Body of pancreas (tissue), 4 donors: ENCODE measurements at regions not wholly inside any gene's neighbourhood (a gene's known extent, or its start where the extent isn't known, plus 50 kb on each side); places are given as distances from the start of the nearest gene placed in this dataset.
"Not testable (repeated sequence)": the region's sequence is repeated elsewhere in the genome, so short reads cannot be mapped to it uniquely, and the experiment has no call there.

Source experiments
- ATAC-seq: fragments of 150-250 bp; one replicate; pipeline ENCODE4 v1.9.1; 2016
- DNase-seq, 4 donors: peaks; one replicate each; pipeline ENCODE4 v3.0.0-alpha.2; 2019
- H3K27ac ChIP-seq, 4 donors: fragments of 200-600 bp; sonication (generic); 1 replicate in 3 of 4; 2 replicates in 1 of 4; pipeline versions ENCODE4 v1.5.1 to v1.6.1; 2016 to 2019; ENCODE audit warnings: mild to moderate bottlenecking in 1 of 4, mixed read lengths in 1 of 4, moderate library complexity in 1 of 4
- H3K27me3 ChIP-seq, 2 donors: fragments of 200-600 bp; sonication (generic); one replicate each; pipeline ENCODE4 v1.6.0; 2016; ENCODE audit warnings: mild to moderate bottlenecking in 1 of 2
- H3K36me3 ChIP-seq, 2 donors: fragments of 200-600 bp; sonication (generic); replicated peaks in 1 of 2; 2 replicates each; pipeline ENCODE4 v1.5.1; 2016; ENCODE audit warnings: low read depth in 2 of 2; ENCODE audit not compliant: insufficient read depth in 1 of 2
- H3K4me1 ChIP-seq: fragments of 200-600 bp; sonication (generic); one replicate; pipeline ENCODE4 v1.6.0; 2016
- H3K4me3 ChIP-seq, 2 donors: fragments of 200-600 bp; sonication (generic); 1 replicate in 1 of 2; 2 replicates in 1 of 2; pipeline ENCODE4 v1.5.1; 2016 to 2019
- H3K9me3 ChIP-seq, 3 donors: fragments of 200-600 bp; sonication (generic); 1 replicate in 2 of 3; 2 replicates in 1 of 3; pipeline ENCODE4 v1.5.1; 2016
- WGBS, 2 donors: methylation state at CpG; one replicate each; pipeline ENCODE4 v1.1.5; 2017; 5-methylcytosine and 5-hydroxymethylcytosine counted together
- intact Hi-C: fragments of 100-400 bp; cut with DNase I; formaldehyde crosslinking; loops from one replicate; pipeline ENCODE4 v1.15.1; 2023

GRCh38 chrY:5877617-5878016, 368.4 kb upstream of the TSPY2 start:
- H3K4me1 ChIP-seq, H3K36me3 ChIP-seq, intact Hi-C loops, H3K27ac ChIP-seq, H3K9me3 ChIP-seq, H3K27me3 ChIP-seq, DNase-seq, ATAC-seq, H3K4me3 ChIP-seq: not testable (repeated sequence)
- WGBS, 2 donors: no CpG with 5 or more reads among the region's 1 CpG

- H3K9me3 ChIP-seq, ATAC-seq, H3K27ac ChIP-seq, intact Hi-C loops, H3K27me3 ChIP-seq, H3K36me3 ChIP-seq, H3K4me1 ChIP-seq, H3K4me3 ChIP-seq: not testable (repeated sequence)
- WGBS, 2 donors: 57% methylated on average over 1 of the region's 1 CpG; no CpG with 5 or more reads in 1 of the 2 donors
- DNase-seq: peak in 2 of 4 donors; percentile 20 to 22
These were observed 355.4 kb upstream of the TSPY2 start for GRCh38 chrY:5890655-5891054.

DNA sequence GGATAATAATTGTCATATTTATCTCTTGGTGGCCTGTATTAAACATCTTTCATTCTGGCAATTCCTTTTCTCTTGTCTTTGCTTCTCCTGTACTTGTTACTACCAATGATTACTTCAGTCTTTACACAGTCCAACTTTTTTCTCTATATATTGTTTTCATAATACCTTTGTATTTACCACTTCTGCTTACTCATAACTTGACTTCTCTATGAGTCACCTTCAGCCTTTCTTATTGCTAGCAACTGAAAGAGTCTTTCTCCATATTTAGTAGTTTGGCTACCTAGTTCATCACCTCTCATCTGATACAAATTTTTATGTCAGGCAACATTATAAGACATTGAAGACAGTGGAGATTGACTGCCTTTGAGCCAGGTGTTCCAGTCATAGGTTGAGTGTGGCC, 349.3 kb upstream of the TSPY2 start:
- ATAC-seq, H3K9me3 ChIP-seq, H3K36me3 ChIP-seq, H3K4me3 ChIP-seq, DNase-seq, intact Hi-C loops, H3K27ac ChIP-seq, H3K4me1 ChIP-seq, H3K27me3 ChIP-seq: not testable (repeated sequence)

GRCh38 chrY:5908696-5909494, 337.1 kb upstream of the TSPY2 start:
- H3K9me3 ChIP-seq, H3K4me3 ChIP-seq, H3K27ac ChIP-seq, H3K4me1 ChIP-seq, H3K36me3 ChIP-seq, intact Hi-C loops, ATAC-seq, DNase-seq, H3K27me3 ChIP-seq: not testable (repeated sequence)
- 80 to 91% methylated on average over 4 of the region's 4 CpGs for WGBS, 2 donors

- H3K27me3 ChIP-seq, H3K9me3 ChIP-seq, DNase-seq, ATAC-seq, H3K27ac ChIP-seq, intact Hi-C loops, H3K4me1 ChIP-seq, H3K36me3 ChIP-seq, H3K4me3 ChIP-seq: not testable (repeated sequence)
- WGBS, 2 donors: no CpG with 5 or more reads among the region's 21 CpGs
These were observed 307.6 kb upstream of the TSPY2 start for GRCh38 chrY:5938442-5938841.

GRCh38 chrY:5946380-5947119, 299.5 kb upstream of the TSPY2 start:
- intact Hi-C loops, H3K4me1 ChIP-seq, H3K9me3 ChIP-seq, DNase-seq, H3K27ac ChIP-seq, H3K27me3 ChIP-seq, H3K4me3 ChIP-seq, H3K36me3 ChIP-seq, ATAC-seq: not testable (repeated sequence)
- 62 to 74% methylated on average over 3 to 4 of the region's 4 CpGs for WGBS, 2 donors

DNA sequence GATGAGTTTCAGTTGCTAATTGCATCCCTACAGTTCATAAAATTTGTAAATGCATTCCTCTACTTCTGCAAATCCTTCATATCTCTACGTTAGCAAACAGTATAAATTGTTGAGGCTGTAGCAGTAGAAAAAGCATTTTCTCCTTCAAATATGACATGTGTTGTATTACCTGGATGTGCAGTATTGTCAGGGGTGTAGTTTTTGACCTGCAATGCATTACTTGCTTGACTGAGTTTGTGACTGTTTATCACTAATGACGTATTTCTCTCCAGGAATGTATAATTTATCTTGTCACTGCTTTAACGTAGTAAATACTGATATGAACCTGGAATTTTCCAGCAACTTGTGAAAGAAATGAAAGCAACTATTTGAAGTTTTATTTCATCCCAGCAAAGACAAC, 279.0 kb upstream of the TSPY2 start:
- H3K4me3 ChIP-seq, H3K9me3 ChIP-seq, H3K36me3 ChIP-seq, H3K4me1 ChIP-seq, H3K27ac ChIP-seq, ATAC-seq, DNase-seq, intact Hi-C loops, H3K27me3 ChIP-seq: not testable (repeated sequence)
- WGBS, 2 donors: 22 to 35% methylated on average over 3 of the region's 3 CpGs

- DNase-seq: peak in 1 of 4 donors; percentile 12
- H3K9me3 ChIP-seq, H3K4me3 ChIP-seq, H3K27me3 ChIP-seq, H3K4me1 ChIP-seq, H3K36me3 ChIP-seq, intact Hi-C loops: not testable (repeated sequence)
- WGBS, 2 donors: 0 to 44% methylated on average over 1 of the region's 1 CpG
- peak overlapping the region in 1 of 4 donors; percentile 25 for H3K27ac ChIP-seq
- ATAC-seq: peak; percentile 93
These were observed 255.4 kb upstream of the TSPY2 start for GRCh38 chrY:5990665-5991064.
